Upper lobe of left lung (tissue), 4 donors: ENCODE measurements at regions not wholly inside any gene's neighbourhood (a gene's known extent, or its start where the extent isn't known, plus 50 kb on each side); places are given as distances from the start of the nearest gene placed in this dataset.

ENCODE experiments used
- EP300 ChIP-seq, 4 donors: sonication (generic); formaldehyde crosslinking; IDR thresholded peaks; one replicate each; pipeline ENCODE4 v1.5.1; 2017; ENCODE audit warnings: antibody characterized with exemption in 4 of 4, control low read depth in 2 of 4
- POLR2A ChIP-seq, 4 donors: fragments of 450-650 bp; IDR thresholded peaks; one replicate each; pipeline ENCODE4 v1.5.1; 2016 to 2017; ENCODE audit warnings: antibody characterized with exemption in 4 of 4, mild to moderate bottlenecking in 2 of 4
- POLR2AphosphoS5 ChIP-seq, 2 donors: sonication (generic); formaldehyde crosslinking; IDR thresholded peaks; one replicate each; pipeline ENCODE4 v1.5.1; 2017; ENCODE audit warnings: antibody characterized with exemption in 2 of 2
- TF ChIP-seq, protein P1 (sequence below), 6 experiments: fragments of 450-650 bp in 4 of 6; fragments of 200-600 bp in 2 of 6; sonication (generic) in 2 of 6; IDR thresholded peaks; one replicate each; pipeline ENCODE4 v1.5.1; 2016 to 2019; ENCODE audit warnings: antibody characterized with exemption in 6 of 6

DNA sequence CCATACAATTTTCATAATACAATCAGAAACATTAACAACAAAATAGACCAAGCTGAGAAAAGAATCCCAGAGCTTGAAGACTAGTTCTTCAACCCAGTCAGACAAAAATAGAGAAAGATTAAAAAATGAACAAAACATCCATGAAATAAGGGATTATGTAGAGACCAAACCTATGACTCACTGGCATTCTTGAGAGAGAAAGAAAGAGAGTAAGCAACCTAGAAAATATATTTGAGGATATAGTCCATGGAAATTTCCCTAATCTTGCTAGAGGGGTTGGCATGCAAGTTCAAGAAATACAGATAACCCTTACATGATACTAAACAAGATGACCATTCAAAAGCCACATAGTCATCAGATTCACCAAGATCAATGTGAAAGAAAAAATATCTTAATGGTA lies 281.7 kb downstream of the CCDC85A start:
- TF ChIP-seq, protein P1, sequence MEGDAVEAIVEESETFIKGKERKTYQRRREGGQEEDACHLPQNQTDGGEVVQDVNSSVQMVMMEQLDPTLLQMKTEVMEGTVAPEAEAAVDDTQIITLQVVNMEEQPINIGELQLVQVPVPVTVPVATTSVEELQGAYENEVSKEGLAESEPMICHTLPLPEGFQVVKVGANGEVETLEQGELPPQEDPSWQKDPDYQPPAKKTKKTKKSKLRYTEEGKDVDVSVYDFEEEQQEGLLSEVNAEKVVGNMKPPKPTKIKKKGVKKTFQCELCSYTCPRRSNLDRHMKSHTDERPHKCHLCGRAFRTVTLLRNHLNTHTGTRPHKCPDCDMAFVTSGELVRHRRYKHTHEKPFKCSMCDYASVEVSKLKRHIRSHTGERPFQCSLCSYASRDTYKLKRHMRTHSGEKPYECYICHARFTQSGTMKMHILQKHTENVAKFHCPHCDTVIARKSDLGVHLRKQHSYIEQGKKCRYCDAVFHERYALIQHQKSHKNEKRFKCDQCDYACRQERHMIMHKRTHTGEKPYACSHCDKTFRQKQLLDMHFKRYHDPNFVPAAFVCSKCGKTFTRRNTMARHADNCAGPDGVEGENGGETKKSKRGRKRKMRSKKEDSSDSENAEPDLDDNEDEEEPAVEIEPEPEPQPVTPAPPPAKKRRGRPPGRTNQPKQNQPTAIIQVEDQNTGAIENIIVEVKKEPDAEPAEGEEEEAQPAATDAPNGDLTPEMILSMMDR (IDR thresholded peaks at IDR 0.05) = no peak
- TF ChIP-seq EP300 (IDR thresholded peaks at IDR 0.05) = no peak
- TF ChIP-seq POLR2A (IDR thresholded peaks at IDR 0.05) = no peak
- no peak for TF ChIP-seq POLR2AphosphoS5 (IDR thresholded peaks at IDR 0.05)
